Neural cell (in vitro differentiated cells): ENCODE measurements at regions not wholly inside any gene's neighbourhood (a gene's known extent, or its start where the extent isn't known, plus 50 kb on each side); places are given as distances from the start of the nearest gene placed in this dataset.

Experiments used
- H2AFZ ChIP-seq: fragments of 200-600, 300-800 bp; sonication (generic), shearing (Covaris generic); 2 replicates; pipeline ENCODE4 v1.6.0; 2014; ENCODE audit warnings: low read depth, mild to moderate bottlenecking, antibody characterized with exemption, low read length, moderate library complexity
- H3F3A ChIP-seq: fragments of 200-600 bp; shearing (Covaris generic); 2 replicates; pipeline ENCODE4 v1.6.1; 2016; ENCODE audit warnings: mild to moderate bottlenecking, moderate library complexity, mixed read lengths, antibody characterized with exemption, low read length; ENCODE audit not compliant: insufficient read depth, poor library complexity, severe bottlenecking
- H3K27ac ChIP-seq: fragments of 200-600, 300-800 bp; sonication (generic), shearing (Covaris generic); 2 replicates; pipeline ENCODE4 v1.5.1; 2014; ENCODE audit warnings: mild to moderate bottlenecking, low read length, moderate library complexity
- H3K27me3 ChIP-seq: fragments of 300-800, 200-600 bp; sonication (generic), shearing (Covaris generic); 2 replicates; pipeline ENCODE4 v1.6.0; 2014; ENCODE audit warnings: mild to moderate bottlenecking, low read depth, low read length, moderate library complexity; ENCODE audit not compliant: insufficient read depth
- H3K36me3 ChIP-seq: fragments of 300-800, 200-600 bp; sonication (generic), shearing (Covaris generic); 2 replicates; pipeline ENCODE4 v1.5.1; 2014; ENCODE audit warnings: mild to moderate bottlenecking, antibody characterized with exemption, low read length, moderate library complexity; ENCODE audit not compliant: insufficient read depth
- H3K4me2 ChIP-seq: fragments of 300-800, 200-600 bp; sonication (generic), shearing (Covaris generic); 2 replicates; pipeline ENCODE4 v1.6.0; 2014; ENCODE audit warnings: mild to moderate bottlenecking, low read length
- H3K4me3 ChIP-seq: fragments of 300-800, 200-600 bp; sonication (generic), shearing (Covaris generic); 2 replicates; pipeline ENCODE4 v1.5.1; 2014; ENCODE audit warnings: mild to moderate bottlenecking, low read length, moderate library complexity
- H3K79me2 ChIP-seq: fragments of 200-600 bp; shearing (Covaris generic); replicated peaks from 2 replicates; pipeline ENCODE4 v1.6.0; 2014; ENCODE audit warnings: mild to moderate bottlenecking, low read length, moderate library complexity; ENCODE audit not compliant: insufficient read depth
- H3K9ac ChIP-seq: fragments of 300-800, 200-600 bp; sonication (generic), shearing (Covaris generic); 2 replicates; pipeline ENCODE4 v1.6.1; 2016; ENCODE audit warnings: mild to moderate bottlenecking, low read length, mixed read lengths
- H3K9me2 ChIP-seq: fragments of 200-600 bp; shearing (Covaris generic); 2 replicates; pipeline ENCODE4 v1.6.1; 2016; ENCODE audit warnings: mild to moderate bottlenecking, low read length, mixed read lengths; ENCODE audit not compliant: insufficient read depth
- H3K9me3 ChIP-seq: fragments of 200-600, 300-800 bp; sonication (generic), shearing (Covaris generic); 2 replicates; pipeline ENCODE4 v1.6.1; 2016; ENCODE audit warnings: mild to moderate bottlenecking, mixed run types, low read length, moderate library complexity, mixed read lengths
- H4K20me1 ChIP-seq: fragments of 200-600 bp; shearing (Covaris generic); 2 replicates; pipeline ENCODE4 v1.6.1; 2016; ENCODE audit warnings: mild to moderate bottlenecking, mixed run types; ENCODE audit not compliant: insufficient read depth
- EP300 ChIP-seq: fragments of 450-650 bp; conservative IDR thresholded peaks from 2 replicates; pipeline ENCODE4 v1.6.1; 2014; ENCODE audit warnings: antibody characterized with exemption, mild to moderate bottlenecking, moderate library complexity; ENCODE audit not compliant: poor library complexity, severe bottlenecking
- EZH2 ChIP-seq: fragments of 200-600, 300-800 bp; shearing (Covaris generic), sonication (generic); IDR thresholded peaks from 2 replicates; pipeline ENCODE4 v1.6.1; 2014; ENCODE audit warnings: antibody characterized with exemption, low read length, borderline replicate concordance, mild to moderate bottlenecking; ENCODE audit not compliant: insufficient read depth, poor library complexity, severe bottlenecking
- MXI1 ChIP-seq: fragments of 450-650 bp; conservative IDR thresholded peaks from 2 replicates; pipeline ENCODE4 v1.6.1; 2014; ENCODE audit warnings: antibody characterized with exemption, mild to moderate bottlenecking; ENCODE audit not compliant: poor library complexity, severe bottlenecking
- POLR2AphosphoS5 ChIP-seq: IDR thresholded peaks from 2 replicates; pipeline ENCODE4 v1.6.1; 2012
- RAD21 ChIP-seq: fragments of 450-650 bp; conservative IDR thresholded peaks from 2 replicates; pipeline ENCODE4 v1.6.1; 2014; ENCODE audit warnings: antibody characterized with exemption, mild to moderate bottlenecking, moderate library complexity
- REST ChIP-seq: IDR thresholded peaks from 2 replicates; pipeline ENCODE4 v1.6.1; 2012; ENCODE audit warnings: borderline replicate concordance
- SMC3 ChIP-seq: fragments of 450-650 bp; conservative IDR thresholded peaks from 2 replicates; pipeline ENCODE4 v1.6.1; 2014; ENCODE audit warnings: antibody characterized with exemption, mild to moderate bottlenecking, moderate library complexity; ENCODE audit not compliant: poor library complexity
- TAF1 ChIP-seq: IDR thresholded peaks from 2 replicates; pipeline ENCODE4 v1.6.1; 2012; ENCODE audit warnings: low read depth
- TF ChIP-seq, protein P1 (sequence below): fragments of 450-650 bp; IDR thresholded peaks from 2 replicates; pipeline ENCODE4 v1.5.1; 2014; ENCODE audit warnings: antibody characterized with exemption, mild to moderate bottlenecking, moderate library complexity; ENCODE audit not compliant: poor library complexity, severe bottlenecking

- Histone ChIP-seq H3K27ac (no peak overlapping the region), H3K9ac (no peak overlapping the region), H3F3A (no peaks in the 10 kb centered on the region), H3K9me2 (no peaks in the 10 kb centered on the region), H3K27me3 (no peaks in the 10 kb centered on the region), H3K4me3 (no peak overlapping the region), H3K4me2 (no peak overlapping the region), H2AFZ (no peak overlapping the region), H4K20me1 (no peaks in the 10 kb centered on the region), H3K79me2 (no peaks in the 10 kb centered on the region), H3K9me3 (no peaks in the 10 kb centered on the region), H3K36me3 (no peaks in the 10 kb centered on the region)
- TF ChIP-seq MXI1 (no peak), POLR2AphosphoS5 (no peak), TAF1 (no peak), EZH2 (no peak), RAD21 (no peak), REST (no peak), SMC3 (no peak), EP300 (no peak)
- TF ChIP-seq, protein P1, sequence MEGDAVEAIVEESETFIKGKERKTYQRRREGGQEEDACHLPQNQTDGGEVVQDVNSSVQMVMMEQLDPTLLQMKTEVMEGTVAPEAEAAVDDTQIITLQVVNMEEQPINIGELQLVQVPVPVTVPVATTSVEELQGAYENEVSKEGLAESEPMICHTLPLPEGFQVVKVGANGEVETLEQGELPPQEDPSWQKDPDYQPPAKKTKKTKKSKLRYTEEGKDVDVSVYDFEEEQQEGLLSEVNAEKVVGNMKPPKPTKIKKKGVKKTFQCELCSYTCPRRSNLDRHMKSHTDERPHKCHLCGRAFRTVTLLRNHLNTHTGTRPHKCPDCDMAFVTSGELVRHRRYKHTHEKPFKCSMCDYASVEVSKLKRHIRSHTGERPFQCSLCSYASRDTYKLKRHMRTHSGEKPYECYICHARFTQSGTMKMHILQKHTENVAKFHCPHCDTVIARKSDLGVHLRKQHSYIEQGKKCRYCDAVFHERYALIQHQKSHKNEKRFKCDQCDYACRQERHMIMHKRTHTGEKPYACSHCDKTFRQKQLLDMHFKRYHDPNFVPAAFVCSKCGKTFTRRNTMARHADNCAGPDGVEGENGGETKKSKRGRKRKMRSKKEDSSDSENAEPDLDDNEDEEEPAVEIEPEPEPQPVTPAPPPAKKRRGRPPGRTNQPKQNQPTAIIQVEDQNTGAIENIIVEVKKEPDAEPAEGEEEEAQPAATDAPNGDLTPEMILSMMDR: no peak
Measured at GRCh38 chr17:12457493-12457892, 208.2 kb upstream of the MYOCD start.

- Histone ChIP-seq H2AFZ (no peak overlapping the region), H3F3A (no peaks in the 10 kb centered on the region), H3K36me3 (no peaks in the 10 kb centered on the region), H3K27me3 (no peaks in the 10 kb centered on the region), H3K79me2 (no peaks in the 10 kb centered on the region), H3K4me2 (no peak overlapping the region), H3K9ac (no peak overlapping the region), H3K27ac (no peak overlapping the region), H3K9me3 (no peaks in the 10 kb centered on the region), H3K4me3 (no peak overlapping the region), H3K9me2 (no peaks in the 10 kb centered on the region), H4K20me1 (no peaks in the 10 kb centered on the region)
- no peak for TF ChIP-seq EP300
Measured at GRCh38 chr17:12459736-12460135, 206.0 kb upstream of the MYOCD start.

DNA sequence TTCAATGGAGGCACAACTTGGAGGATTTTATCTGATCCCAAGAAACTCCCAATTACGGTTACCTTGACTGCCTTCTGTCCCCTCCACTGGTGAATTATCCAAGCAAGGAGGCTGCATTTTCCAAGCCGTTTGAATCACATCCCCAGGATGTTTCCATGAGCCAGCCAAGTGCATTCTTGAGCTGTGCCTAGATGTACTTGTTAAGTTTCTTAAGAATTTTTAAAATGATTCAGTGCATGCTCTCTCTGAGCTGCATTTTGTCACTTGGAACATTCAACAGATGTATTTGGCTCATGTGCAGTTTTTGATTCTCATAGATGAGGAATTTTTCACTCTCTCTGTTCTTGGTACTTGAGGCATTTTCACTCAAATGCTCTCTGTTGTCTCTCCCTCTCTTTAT lies 202.6 kb upstream of the MYOCD start:
- no peaks in the 10 kb centered on the region for H3K36me3 ChIP-seq
- no peak overlapping the region for H3K4me3 ChIP-seq
- no peaks in the 10 kb centered on the region for H3K79me2 ChIP-seq
- H3K4me2 ChIP-seq: no peak overlapping the region
- H3K9ac ChIP-seq: no peak overlapping the region
- H3K9me3 ChIP-seq: no peaks in the 10 kb centered on the region
- no peaks in the 10 kb centered on the region for H3K9me2 ChIP-seq
- H3K27me3 ChIP-seq: no peaks in the 10 kb centered on the region
- no peak overlapping the region for H3K27ac ChIP-seq
- no peak overlapping the region for H2AFZ ChIP-seq
- no peaks in the 10 kb centered on the region for H3F3A ChIP-seq
- no peak for TF ChIP-seq MXI1
- no peak for TF ChIP-seq TAF1
- no peak for TF ChIP-seq SMC3
- no peak for TF ChIP-seq REST
- TF ChIP-seq EZH2: no peak
- no peak for TF ChIP-seq RAD21
- TF ChIP-seq POLR2AphosphoS5: no peak
- TF ChIP-seq, protein P1: no peak
- TF ChIP-seq EP300: no peak
- no peaks in the 10 kb centered on the region for H4K20me1 ChIP-seq
